ENCODE measurements at regions not wholly inside any gene's neighbourhood (a gene's known extent, or its start where the extent isn't known, plus 50 kb on each side); places are given as distances from the start of the nearest gene placed in this dataset.

DNA sequence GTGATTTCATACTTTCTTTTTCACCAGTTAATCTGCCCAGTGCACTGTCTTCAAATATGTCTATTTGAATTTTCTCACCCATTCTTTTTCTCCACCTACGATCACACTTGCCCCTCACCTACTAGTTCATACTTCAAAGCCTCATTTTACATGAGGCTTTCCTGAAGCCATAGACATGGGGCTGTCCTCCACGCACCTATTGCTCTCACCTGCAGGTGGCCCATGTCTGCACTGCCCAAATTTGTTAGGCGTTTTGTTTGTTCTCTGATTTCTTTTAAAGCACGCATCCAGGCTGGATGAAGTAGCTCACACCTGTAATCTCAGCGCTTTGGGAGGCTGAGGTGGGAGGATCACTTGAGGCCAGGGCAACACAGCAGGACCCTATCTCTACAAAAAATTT lies 106.8 kb upstream of the RIPOR2 start:
- H3K79me2 ChIP-seq (ENCODE audit: control insufficient read depth, low read length): no peaks in the 10 kb centered on the region
- peaks cover 30% of the 10 kb centered on the region for H3K4me1 ChIP-seq (ENCODE audit: control insufficient read depth, low read length)
- H3F3A ChIP-seq (ENCODE audit: control insufficient read depth, insufficient read depth): no peaks in the 10 kb centered on the region
- H3K27ac ChIP-seq (ENCODE audit: low read depth, low read length): no peak overlapping the region
- TF ChIP-seq, protein P1, sequence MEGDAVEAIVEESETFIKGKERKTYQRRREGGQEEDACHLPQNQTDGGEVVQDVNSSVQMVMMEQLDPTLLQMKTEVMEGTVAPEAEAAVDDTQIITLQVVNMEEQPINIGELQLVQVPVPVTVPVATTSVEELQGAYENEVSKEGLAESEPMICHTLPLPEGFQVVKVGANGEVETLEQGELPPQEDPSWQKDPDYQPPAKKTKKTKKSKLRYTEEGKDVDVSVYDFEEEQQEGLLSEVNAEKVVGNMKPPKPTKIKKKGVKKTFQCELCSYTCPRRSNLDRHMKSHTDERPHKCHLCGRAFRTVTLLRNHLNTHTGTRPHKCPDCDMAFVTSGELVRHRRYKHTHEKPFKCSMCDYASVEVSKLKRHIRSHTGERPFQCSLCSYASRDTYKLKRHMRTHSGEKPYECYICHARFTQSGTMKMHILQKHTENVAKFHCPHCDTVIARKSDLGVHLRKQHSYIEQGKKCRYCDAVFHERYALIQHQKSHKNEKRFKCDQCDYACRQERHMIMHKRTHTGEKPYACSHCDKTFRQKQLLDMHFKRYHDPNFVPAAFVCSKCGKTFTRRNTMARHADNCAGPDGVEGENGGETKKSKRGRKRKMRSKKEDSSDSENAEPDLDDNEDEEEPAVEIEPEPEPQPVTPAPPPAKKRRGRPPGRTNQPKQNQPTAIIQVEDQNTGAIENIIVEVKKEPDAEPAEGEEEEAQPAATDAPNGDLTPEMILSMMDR (IDR thresholded peaks at IDR 0.05; ENCODE audit: low read depth, low read length, poor library complexity, severe bottlenecking): peak; percentile 17
- no peak for TF ChIP-seq EZH2phosphoT487 (IDR thresholded peaks at IDR 0.05; ENCODE audit: borderline replicate concordance, low read length)
- H3K36me3 ChIP-seq (ENCODE audit: control insufficient read depth, low read length): no peaks in the 10 kb centered on the region
- no peaks in the 10 kb centered on the region for H3K9me3 ChIP-seq (ENCODE audit: control insufficient read depth, insufficient read depth, low read length)
- no peaks in the 10 kb centered on the region for H3K9me2 ChIP-seq (replicated peaks; ENCODE audit: control insufficient read depth, low read length)
- no peak overlapping the region for H3K4me3 ChIP-seq (ENCODE audit: low read length)
- H4K20me1 ChIP-seq (ENCODE audit: control insufficient read depth, insufficient read depth, low read depth, low read length): no peaks in the 10 kb centered on the region
- H3K4me2 ChIP-seq (ENCODE audit: low read length): peak overlapping the region; percentile 43; the same call in 1 of the 2 replicates
- no peaks in the 10 kb centered on the region for H3K27me3 ChIP-seq (ENCODE audit: control insufficient read depth, low read length)

DNA sequence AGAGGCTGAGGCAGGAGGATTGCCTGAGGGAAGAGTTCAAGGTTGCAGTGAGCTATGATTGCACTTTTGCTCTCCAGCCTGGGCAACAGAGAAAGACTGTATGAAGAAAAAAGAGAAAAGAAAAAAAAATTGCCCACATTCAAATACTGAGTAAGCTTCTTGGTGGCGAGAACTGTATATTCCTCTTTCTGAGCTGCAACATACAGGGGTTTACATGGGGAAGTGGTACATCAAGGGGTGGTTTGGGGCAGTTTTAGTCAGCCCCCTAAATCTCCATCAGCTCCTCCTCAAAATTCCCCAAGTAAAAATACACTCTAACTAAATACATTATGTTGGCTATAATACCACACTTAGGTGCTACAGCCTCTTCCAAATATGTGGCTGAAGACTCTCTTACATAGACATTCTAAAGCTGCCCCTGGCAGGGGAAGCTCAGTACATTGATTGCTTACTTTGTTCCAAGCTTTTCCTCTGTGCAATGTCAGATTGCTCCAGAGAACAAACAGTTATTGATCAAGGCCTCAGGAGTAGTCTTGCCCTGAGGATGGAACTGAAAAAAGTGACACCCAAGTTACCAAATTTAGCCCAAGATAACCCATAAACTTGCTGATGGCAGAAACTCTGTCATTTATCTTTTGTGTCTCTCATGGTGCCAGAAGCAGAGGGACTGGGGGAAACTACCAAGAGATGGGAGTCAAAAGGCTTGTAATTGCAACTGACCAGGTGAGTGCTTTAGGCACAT lies 107.4 kb upstream of the RIPOR2 start:
- Histone ChIP-seq H4K20me1 (ENCODE audit: control insufficient read depth, insufficient read depth, low read depth, low read length) (no peaks in the 10 kb centered on the region), H3F3A (ENCODE audit: control insufficient read depth, insufficient read depth) (no peaks in the 10 kb centered on the region), H3K27ac (ENCODE audit: low read depth, low read length) (no peak overlapping the region), H3K36me3 (ENCODE audit: control insufficient read depth, low read length) (no peaks in the 10 kb centered on the region), H3K9me3 (ENCODE audit: control insufficient read depth, insufficient read depth, low read length) (no peaks in the 10 kb centered on the region), H3K27me3 (ENCODE audit: control insufficient read depth, low read length) (no peaks in the 10 kb centered on the region), H3K4me3 (ENCODE audit: low read length) (no peak overlapping the region), H3K79me2 (ENCODE audit: control insufficient read depth, low read length) (no peaks in the 10 kb centered on the region), H3K4me1 (ENCODE audit: control insufficient read depth, low read length) (peaks cover 30% of the 10 kb centered on the region), H3K4me2 (ENCODE audit: low read length) (no peak overlapping the region), H3K9me2 (replicated peaks; ENCODE audit: control insufficient read depth, low read length) (no peaks in the 10 kb centered on the region)
- TF ChIP-seq, protein P1 (IDR thresholded peaks at IDR 0.05; ENCODE audit: low read depth, low read length, poor library complexity, severe bottlenecking): no peak
- no peak for TF ChIP-seq EZH2phosphoT487 (IDR thresholded peaks at IDR 0.05; ENCODE audit: borderline replicate concordance, low read length)

DNA sequence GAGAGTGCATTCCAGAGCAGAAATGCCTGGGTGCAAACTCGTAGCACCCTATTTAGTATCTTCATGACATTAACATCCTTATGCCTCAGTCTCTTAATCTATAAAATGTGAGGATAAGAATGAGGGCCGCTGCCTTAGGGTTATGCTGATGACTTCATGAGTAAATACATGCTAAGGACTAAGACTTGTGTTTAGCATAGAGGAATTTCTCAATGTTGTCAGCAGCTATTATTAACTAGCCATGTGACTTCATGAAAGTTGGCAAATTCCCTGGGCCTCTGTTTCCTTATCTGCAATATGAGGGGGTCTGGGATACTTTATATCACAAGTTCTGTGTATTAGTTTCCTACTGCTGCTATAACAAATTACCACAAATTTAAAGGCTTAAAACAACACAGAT lies 108.1 kb upstream of the RIPOR2 start:
- peaks cover 28% of the 10 kb centered on the region for H3K4me1 ChIP-seq (ENCODE audit: control insufficient read depth, low read length)
- TF ChIP-seq, protein P1 (IDR thresholded peaks at IDR 0.05; ENCODE audit: low read depth, low read length, poor library complexity, severe bottlenecking): no peak
- no peak for TF ChIP-seq EZH2phosphoT487 (IDR thresholded peaks at IDR 0.05; ENCODE audit: borderline replicate concordance, low read length)
- H3K27ac ChIP-seq (ENCODE audit: low read depth, low read length): no peak overlapping the region
- no peaks in the 10 kb centered on the region for H3K79me2 ChIP-seq (ENCODE audit: control insufficient read depth, low read length)
- H4K20me1 ChIP-seq (ENCODE audit: control insufficient read depth, insufficient read depth, low read depth, low read length): no peaks in the 10 kb centered on the region
- H3F3A ChIP-seq (ENCODE audit: control insufficient read depth, insufficient read depth): no peaks in the 10 kb centered on the region
- H3K36me3 ChIP-seq (ENCODE audit: control insufficient read depth, low read length): no peaks in the 10 kb centered on the region
- H3K9me2 ChIP-seq (replicated peaks; ENCODE audit: control insufficient read depth, low read length): no peaks in the 10 kb centered on the region
- no peak overlapping the region for H3K4me3 ChIP-seq (ENCODE audit: low read length)
- no peaks in the 10 kb centered on the region for H3K27me3 ChIP-seq (ENCODE audit: control insufficient read depth, low read length)
- no peaks in the 10 kb centered on the region; the same call in 1 of the 2 replicates for H3K9me3 ChIP-seq (ENCODE audit: control insufficient read depth, insufficient read depth, low read length)
- no peak overlapping the region for H3K4me2 ChIP-seq (ENCODE audit: low read length)

Data from DOHH2 (cell line).